ENCODE measurements at regions not wholly inside any gene's neighbourhood (a gene's known extent, or its start where the extent isn't known, plus 50 kb on each side); places are given as distances from the start of the nearest gene placed in this dataset.

DNA sequence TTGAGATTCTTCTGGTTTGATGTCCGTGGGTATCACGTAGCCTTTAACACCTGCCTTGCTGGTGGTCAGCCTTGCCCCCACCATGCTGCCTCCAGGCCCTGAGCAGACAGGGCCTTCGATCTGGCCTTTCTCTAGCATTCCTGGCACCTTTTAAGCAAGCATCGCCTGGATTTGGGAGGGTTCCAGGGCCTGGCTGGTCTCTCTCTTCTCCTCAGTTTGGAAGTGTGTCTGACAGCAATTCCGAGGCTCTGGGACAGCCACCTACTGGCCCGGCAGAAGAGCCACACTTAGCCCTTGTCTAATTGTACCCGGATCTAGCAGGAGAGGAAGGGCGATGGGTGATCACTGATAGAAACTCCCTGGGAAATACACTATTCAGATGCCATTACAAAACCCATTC, 441.3 kb upstream of the MKI67 start:
- Histone ChIP-seq H2AFZ (replicated peaks) (no peak overlapping the region), H3K79me2 (ENCODE audit: low read depth) (no peaks in the 10 kb centered on the region), H3K36me3 (no peaks in the 10 kb centered on the region), H3K9ac (no peak overlapping the region), H3K4me2 (no peak overlapping the region), H3K27ac (no peak overlapping the region), H3K4me3 (no peak overlapping the region), H3K4me1 (no peaks in the 10 kb centered on the region), H4K20me1 (ENCODE audit: low read depth) (no peaks in the 10 kb centered on the region), H3F3A (ENCODE audit: low read depth) (no peaks in the 10 kb centered on the region), H3K9me3 (ENCODE audit: low read depth) (no peaks in the 10 kb centered on the region), H3K27me3 (no peaks in the 10 kb centered on the region)
- H3K4me1 Mint-ChIP-seq, result peaks cover 15% of the 10 kb centered on the region
- H3K4me3 Mint-ChIP-seq, result no peak overlapping the region
- no peak for DNase-seq (ENCODE audit: low spot score)
- TF ChIP-seq EZH2phosphoT487 (IDR thresholded peaks at IDR 0.05), result no peak
- no peak for TF ChIP-seq EZH2 (IDR thresholded peaks at IDR 0.05)
- TF ChIP-seq, protein P1, sequence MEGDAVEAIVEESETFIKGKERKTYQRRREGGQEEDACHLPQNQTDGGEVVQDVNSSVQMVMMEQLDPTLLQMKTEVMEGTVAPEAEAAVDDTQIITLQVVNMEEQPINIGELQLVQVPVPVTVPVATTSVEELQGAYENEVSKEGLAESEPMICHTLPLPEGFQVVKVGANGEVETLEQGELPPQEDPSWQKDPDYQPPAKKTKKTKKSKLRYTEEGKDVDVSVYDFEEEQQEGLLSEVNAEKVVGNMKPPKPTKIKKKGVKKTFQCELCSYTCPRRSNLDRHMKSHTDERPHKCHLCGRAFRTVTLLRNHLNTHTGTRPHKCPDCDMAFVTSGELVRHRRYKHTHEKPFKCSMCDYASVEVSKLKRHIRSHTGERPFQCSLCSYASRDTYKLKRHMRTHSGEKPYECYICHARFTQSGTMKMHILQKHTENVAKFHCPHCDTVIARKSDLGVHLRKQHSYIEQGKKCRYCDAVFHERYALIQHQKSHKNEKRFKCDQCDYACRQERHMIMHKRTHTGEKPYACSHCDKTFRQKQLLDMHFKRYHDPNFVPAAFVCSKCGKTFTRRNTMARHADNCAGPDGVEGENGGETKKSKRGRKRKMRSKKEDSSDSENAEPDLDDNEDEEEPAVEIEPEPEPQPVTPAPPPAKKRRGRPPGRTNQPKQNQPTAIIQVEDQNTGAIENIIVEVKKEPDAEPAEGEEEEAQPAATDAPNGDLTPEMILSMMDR (IDR thresholded peaks at IDR 0.05), result peak; percentile 40
- H3K36me3 Mint-ChIP-seq, result no peaks in the 10 kb centered on the region
- no peaks in the 10 kb centered on the region for H3K9me3 Mint-ChIP-seq
- H3K27ac Mint-ChIP-seq, result no peak overlapping the region
- peaks cover 2% of the 10 kb centered on the region for H3K27me3 Mint-ChIP-seq (ENCODE audit: insufficient read depth, low read depth)

DNA sequence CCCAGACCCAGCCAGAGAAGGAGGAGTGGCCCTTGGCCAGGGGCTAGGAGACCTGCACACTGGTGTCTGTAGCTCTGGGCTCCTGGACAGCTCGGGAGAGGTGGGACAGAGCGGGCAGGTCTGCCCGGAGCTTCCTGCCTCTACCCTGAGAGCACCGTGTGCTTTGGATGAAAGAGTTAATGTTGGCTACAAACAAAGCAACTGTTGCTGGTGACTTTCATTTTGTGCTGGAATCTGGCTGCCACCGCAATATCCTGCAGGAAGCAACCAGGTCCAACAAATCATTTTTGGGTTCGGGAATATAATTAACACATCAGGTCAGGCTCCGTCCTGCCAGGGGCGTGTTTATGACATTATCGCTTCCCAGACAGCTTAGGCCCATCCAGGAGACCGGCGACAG, 441.8 kb upstream of the MKI67 start:
- Histone ChIP-seq H3K4me3 (no peak overlapping the region), H2AFZ (replicated peaks) (no peak overlapping the region), H3K27ac (no peak overlapping the region), H3K4me1 (no peaks in the 10 kb centered on the region), H3K79me2 (ENCODE audit: low read depth) (no peaks in the 10 kb centered on the region), H3F3A (ENCODE audit: low read depth) (no peaks in the 10 kb centered on the region), H4K20me1 (ENCODE audit: low read depth) (no peaks in the 10 kb centered on the region), H3K27me3 (no peaks in the 10 kb centered on the region), H3K9me3 (ENCODE audit: low read depth) (no peaks in the 10 kb centered on the region), H3K9ac (no peak overlapping the region), H3K36me3 (no peaks in the 10 kb centered on the region), H3K4me2 (no peak overlapping the region)
- Mint-ChIP-seq H3K27me3 (ENCODE audit: insufficient read depth, low read depth) (peaks cover 2% of the 10 kb centered on the region), H3K36me3 (no peaks in the 10 kb centered on the region), H3K9me3 (no peaks in the 10 kb centered on the region), H3K27ac (no peak overlapping the region), H3K4me1 (peaks cover 16% of the 10 kb centered on the region), H3K4me3 (no peak overlapping the region)
- TF ChIP-seq EZH2phosphoT487 (IDR thresholded peaks at IDR 0.05) (no peak), EZH2 (IDR thresholded peaks at IDR 0.05) (no peak)
- TF ChIP-seq, protein P1 (IDR thresholded peaks at IDR 0.05), result no peak
- no peak for DNase-seq (ENCODE audit: low spot score)

DNA sequence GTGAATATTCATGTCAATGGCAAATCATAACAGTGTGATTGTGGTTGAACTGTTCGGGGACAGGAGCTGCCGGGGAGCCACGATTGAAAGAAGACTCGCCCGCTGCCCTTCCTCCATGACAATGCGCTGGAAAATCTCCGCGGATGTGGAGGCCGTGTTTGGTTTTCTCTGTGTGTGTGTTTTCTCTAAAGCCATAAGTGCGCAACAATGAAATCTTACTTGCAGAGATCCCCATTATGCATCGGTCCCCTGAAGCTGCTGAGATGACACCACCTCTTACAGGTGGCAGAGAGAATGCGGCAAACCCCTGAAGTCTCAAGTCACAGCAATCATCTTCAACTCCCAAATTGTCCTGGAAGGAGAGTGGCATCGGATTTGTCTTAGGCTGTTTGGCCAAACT, 442.3 kb upstream of the MKI67 start:
- H3K4me3 ChIP-seq, result no peak overlapping the region
- no peak overlapping the region for H3K9ac ChIP-seq
- no peaks in the 10 kb centered on the region for H3K36me3 Mint-ChIP-seq
- peaks cover 2% of the 10 kb centered on the region for H3K27me3 Mint-ChIP-seq (ENCODE audit: insufficient read depth, low read depth)
- H3K36me3 ChIP-seq, result no peaks in the 10 kb centered on the region
- TF ChIP-seq EZH2phosphoT487 (IDR thresholded peaks at IDR 0.05) (no peak), EZH2 (IDR thresholded peaks at IDR 0.05) (no peak)
- TF ChIP-seq, protein P1 (IDR thresholded peaks at IDR 0.05), result no peak
- no peak overlapping the region for H3K27ac ChIP-seq
- no peaks in the 10 kb centered on the region for H3F3A ChIP-seq (ENCODE audit: low read depth)
- H3K9me3 Mint-ChIP-seq, result no peaks in the 10 kb centered on the region
- no peak overlapping the region for H3K4me2 ChIP-seq
- peak overlapping the region; percentile 16 for H3K27ac Mint-ChIP-seq
- peaks cover 20% of the 10 kb centered on the region for H3K4me1 Mint-ChIP-seq
- H3K27me3 ChIP-seq, result no peaks in the 10 kb centered on the region
- DNase-seq (ENCODE audit: low spot score), result no peak
- H3K4me3 Mint-ChIP-seq, result no peak overlapping the region
- H3K79me2 ChIP-seq (ENCODE audit: low read depth), result no peaks in the 10 kb centered on the region
- H3K4me1 ChIP-seq, result no peaks in the 10 kb centered on the region
- H3K9me3 ChIP-seq (ENCODE audit: low read depth), result no peaks in the 10 kb centered on the region
- no peak overlapping the region for H2AFZ ChIP-seq (replicated peaks)
- no peaks in the 10 kb centered on the region for H4K20me1 ChIP-seq (ENCODE audit: low read depth)
